WTC11 (cell line): ENCODE measurements at regions not wholly inside any gene's neighbourhood (a gene's known extent, or its start where the extent isn't known, plus 50 kb on each side); places are given as distances from the start of the nearest gene placed in this dataset.

Source experiments
- ETV6 ChIP-seq: sonication (generic); formaldehyde crosslinking; IDR thresholded peaks from 2 replicates; pipeline ENCODE4 v1.8.1; 2022; ENCODE audit warnings: mild to moderate bottlenecking, missing genetic modification reagents
- KAT7 ChIP-seq: sonication (generic); formaldehyde crosslinking; IDR thresholded peaks from 2 replicates; pipeline ENCODE4 v1.8.1; 2023; ENCODE audit warnings: missing genetic modification reagents, mild to moderate bottlenecking, borderline replicate concordance
- SMAD3 ChIP-seq: sonication (generic); formaldehyde crosslinking; IDR thresholded peaks from 2 replicates; pipeline ENCODE4 v1.8.0; 2022; ENCODE audit warnings: missing genetic modification reagents, mild to moderate bottlenecking, borderline replicate concordance
- TEAD4 ChIP-seq: sonication (generic); formaldehyde crosslinking; IDR thresholded peaks from 2 replicates; pipeline ENCODE4 v1.8.0; 2022; ENCODE audit warnings: mild to moderate bottlenecking, missing genetic modification reagents
- ZNF138 ChIP-seq: sonication (generic); formaldehyde crosslinking; conservative IDR thresholded peaks from 2 replicates; pipeline ENCODE4 v1.8.1; 2022; ENCODE audit warnings: mild to moderate bottlenecking, moderate library complexity, missing genetic modification reagents
- ZNF232 ChIP-seq: sonication (generic); formaldehyde crosslinking; IDR thresholded peaks from 2 replicates; pipeline ENCODE4 v1.8.0; 2022; ENCODE audit warnings: mild to moderate bottlenecking, missing genetic modification reagents
- TF ChIP-seq, protein P1 (sequence below): sonication (generic); formaldehyde crosslinking; IDR thresholded peaks from 2 replicates; pipeline ENCODE4 v1.8.0; 2023; ENCODE audit warnings: missing genetic modification reagents
- TF ChIP-seq, protein P2 (sequence below): fragments of 200-600 bp; IDR thresholded peaks from 2 replicates; pipeline ENCODE4 v1.8.0; 2022; ENCODE audit warnings: antibody characterized with exemption
- TF ChIP-seq, protein P3 (sequence below): fragments of 250-450 bp; sonication (Bioruptor Pico); conservative IDR thresholded peaks from 2 replicates; pipeline ENCODE4 v1.9.0; 2021; ENCODE audit warnings: mild to moderate bottlenecking
- TF ChIP-seq, protein P4 (sequence below): sonication (generic); formaldehyde crosslinking; IDR thresholded peaks from 2 replicates; pipeline ENCODE4 v1.8.0; 2022; ENCODE audit warnings: mild to moderate bottlenecking, missing genetic modification reagents
- TF ChIP-seq, protein P5 (sequence below): sonication (generic); formaldehyde crosslinking; IDR thresholded peaks from 2 replicates; pipeline ENCODE4 v1.8.1; 2023; ENCODE audit warnings: mild to moderate bottlenecking, missing genetic modification reagents, borderline replicate concordance
- TF ChIP-seq, protein P6 (sequence below): sonication (generic); formaldehyde crosslinking; IDR thresholded peaks from 2 replicates; pipeline ENCODE4 v1.8.0; 2022; ENCODE audit warnings: missing genetic modification reagents

DNA sequence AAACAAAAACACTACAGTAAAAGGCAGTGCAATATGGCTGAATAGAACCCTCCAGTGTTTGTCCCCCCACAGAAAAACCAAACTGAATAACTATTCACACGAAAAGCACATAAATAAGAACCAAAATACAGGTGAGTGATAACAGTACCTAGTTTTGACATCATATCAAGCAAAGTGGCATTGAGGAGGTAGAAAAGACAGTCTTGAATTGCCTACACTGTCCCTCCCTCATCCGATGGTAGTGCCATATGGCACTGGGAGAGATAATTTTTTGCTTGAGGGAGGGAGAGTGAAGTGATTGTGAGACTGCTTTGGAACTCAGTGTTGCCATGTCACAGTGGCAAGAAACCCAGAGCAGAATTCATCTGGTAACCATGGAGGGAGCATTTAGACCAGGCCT lies 99.2 kb downstream of the GPR174 start:
- TF ChIP-seq, protein P1, sequence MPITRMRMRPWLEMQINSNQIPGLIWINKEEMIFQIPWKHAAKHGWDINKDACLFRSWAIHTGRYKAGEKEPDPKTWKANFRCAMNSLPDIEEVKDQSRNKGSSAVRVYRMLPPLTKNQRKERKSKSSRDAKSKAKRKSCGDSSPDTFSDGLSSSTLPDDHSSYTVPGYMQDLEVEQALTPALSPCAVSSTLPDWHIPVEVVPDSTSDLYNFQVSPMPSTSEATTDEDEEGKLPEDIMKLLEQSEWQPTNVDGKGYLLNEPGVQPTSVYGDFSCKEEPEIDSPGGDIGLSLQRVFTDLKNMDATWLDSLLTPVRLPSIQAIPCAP (CRISPR knock-in tag), result no peak
- TF ChIP-seq, protein P2, sequence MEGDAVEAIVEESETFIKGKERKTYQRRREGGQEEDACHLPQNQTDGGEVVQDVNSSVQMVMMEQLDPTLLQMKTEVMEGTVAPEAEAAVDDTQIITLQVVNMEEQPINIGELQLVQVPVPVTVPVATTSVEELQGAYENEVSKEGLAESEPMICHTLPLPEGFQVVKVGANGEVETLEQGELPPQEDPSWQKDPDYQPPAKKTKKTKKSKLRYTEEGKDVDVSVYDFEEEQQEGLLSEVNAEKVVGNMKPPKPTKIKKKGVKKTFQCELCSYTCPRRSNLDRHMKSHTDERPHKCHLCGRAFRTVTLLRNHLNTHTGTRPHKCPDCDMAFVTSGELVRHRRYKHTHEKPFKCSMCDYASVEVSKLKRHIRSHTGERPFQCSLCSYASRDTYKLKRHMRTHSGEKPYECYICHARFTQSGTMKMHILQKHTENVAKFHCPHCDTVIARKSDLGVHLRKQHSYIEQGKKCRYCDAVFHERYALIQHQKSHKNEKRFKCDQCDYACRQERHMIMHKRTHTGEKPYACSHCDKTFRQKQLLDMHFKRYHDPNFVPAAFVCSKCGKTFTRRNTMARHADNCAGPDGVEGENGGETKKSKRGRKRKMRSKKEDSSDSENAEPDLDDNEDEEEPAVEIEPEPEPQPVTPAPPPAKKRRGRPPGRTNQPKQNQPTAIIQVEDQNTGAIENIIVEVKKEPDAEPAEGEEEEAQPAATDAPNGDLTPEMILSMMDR, result no peak
- TF ChIP-seq TEAD4 (CRISPR knock-in tag), result no peak
- no peak for TF ChIP-seq KAT7 (CRISPR knock-in tag)
- no peak for TF ChIP-seq ETV6 (CRISPR knock-in tag)
- TF ChIP-seq, protein P3, sequence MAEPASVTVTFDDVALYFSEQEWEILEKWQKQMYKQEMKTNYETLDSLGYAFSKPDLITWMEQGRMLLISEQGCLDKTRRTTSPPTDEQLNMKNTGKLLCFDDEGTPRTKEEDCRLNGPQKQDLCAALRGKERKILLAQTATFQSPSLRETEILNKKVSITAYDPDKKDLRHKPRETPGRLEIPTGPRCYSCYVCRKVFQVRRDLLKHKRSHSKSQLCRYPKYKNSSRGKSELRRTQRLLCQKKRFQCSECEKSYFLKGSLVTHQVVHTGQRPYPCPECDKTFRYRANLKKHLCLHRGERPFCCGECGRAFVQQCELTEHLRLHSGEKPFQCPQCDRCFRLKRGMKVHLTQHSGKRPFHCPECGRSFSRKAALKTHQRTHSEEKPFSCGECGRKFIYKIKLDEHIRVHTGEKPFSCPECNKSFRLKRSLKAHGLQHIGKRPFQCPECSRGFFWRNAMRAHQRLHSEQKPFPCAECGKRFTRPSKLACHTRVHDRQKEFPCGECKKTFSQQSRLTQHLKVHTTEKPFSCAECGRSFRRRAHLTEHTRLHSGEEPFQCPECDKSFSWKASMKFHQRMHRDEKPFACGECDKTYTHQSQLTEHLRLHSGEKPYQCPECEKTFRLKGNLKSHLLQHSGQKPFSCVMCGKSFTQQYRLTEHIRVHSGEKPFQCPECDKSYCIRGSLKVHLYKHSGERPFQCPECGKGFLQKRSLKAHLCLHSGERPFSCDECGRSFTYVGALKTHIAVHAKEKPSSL (CRISPR knock-in tag), result no peak
- TF ChIP-seq, protein P4, sequence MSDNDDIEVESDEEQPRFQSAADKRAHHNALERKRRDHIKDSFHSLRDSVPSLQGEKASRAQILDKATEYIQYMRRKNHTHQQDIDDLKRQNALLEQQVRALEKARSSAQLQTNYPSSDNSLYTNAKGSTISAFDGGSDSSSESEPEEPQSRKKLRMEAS (CRISPR knock-in tag), result no peak
- TF ChIP-seq ZNF138 (CRISPR knock-in tag), result no peak
- no peak for TF ChIP-seq ZNF232 (CRISPR knock-in tag)
- TF ChIP-seq, protein P5, sequence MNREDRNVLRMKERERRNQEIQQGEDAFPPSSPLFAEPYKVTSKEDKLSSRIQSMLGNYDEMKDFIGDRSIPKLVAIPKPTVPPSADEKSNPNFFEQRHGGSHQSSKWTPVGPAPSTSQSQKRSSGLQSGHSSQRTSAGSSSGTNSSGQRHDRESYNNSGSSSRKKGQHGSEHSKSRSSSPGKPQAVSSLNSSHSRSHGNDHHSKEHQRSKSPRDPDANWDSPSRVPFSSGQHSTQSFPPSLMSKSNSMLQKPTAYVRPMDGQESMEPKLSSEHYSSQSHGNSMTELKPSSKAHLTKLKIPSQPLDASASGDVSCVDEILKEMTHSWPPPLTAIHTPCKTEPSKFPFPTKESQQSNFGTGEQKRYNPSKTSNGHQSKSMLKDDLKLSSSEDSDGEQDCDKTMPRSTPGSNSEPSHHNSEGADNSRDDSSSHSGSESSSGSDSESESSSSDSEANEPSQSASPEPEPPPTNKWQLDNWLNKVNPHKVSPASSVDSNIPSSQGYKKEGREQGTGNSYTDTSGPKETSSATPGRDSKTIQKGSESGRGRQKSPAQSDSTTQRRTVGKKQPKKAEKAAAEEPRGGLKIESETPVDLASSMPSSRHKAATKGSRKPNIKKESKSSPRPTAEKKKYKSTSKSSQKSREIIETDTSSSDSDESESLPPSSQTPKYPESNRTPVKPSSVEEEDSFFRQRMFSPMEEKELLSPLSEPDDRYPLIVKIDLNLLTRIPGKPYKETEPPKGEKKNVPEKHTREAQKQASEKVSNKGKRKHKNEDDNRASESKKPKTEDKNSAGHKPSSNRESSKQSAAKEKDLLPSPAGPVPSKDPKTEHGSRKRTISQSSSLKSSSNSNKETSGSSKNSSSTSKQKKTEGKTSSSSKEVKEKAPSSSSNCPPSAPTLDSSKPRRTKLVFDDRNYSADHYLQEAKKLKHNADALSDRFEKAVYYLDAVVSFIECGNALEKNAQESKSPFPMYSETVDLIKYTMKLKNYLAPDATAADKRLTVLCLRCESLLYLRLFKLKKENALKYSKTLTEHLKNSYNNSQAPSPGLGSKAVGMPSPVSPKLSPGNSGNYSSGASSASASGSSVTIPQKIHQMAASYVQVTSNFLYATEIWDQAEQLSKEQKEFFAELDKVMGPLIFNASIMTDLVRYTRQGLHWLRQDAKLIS (CRISPR knock-in tag), result no peak
- no peak for TF ChIP-seq SMAD3 (CRISPR knock-in tag)
- TF ChIP-seq, protein P6, sequence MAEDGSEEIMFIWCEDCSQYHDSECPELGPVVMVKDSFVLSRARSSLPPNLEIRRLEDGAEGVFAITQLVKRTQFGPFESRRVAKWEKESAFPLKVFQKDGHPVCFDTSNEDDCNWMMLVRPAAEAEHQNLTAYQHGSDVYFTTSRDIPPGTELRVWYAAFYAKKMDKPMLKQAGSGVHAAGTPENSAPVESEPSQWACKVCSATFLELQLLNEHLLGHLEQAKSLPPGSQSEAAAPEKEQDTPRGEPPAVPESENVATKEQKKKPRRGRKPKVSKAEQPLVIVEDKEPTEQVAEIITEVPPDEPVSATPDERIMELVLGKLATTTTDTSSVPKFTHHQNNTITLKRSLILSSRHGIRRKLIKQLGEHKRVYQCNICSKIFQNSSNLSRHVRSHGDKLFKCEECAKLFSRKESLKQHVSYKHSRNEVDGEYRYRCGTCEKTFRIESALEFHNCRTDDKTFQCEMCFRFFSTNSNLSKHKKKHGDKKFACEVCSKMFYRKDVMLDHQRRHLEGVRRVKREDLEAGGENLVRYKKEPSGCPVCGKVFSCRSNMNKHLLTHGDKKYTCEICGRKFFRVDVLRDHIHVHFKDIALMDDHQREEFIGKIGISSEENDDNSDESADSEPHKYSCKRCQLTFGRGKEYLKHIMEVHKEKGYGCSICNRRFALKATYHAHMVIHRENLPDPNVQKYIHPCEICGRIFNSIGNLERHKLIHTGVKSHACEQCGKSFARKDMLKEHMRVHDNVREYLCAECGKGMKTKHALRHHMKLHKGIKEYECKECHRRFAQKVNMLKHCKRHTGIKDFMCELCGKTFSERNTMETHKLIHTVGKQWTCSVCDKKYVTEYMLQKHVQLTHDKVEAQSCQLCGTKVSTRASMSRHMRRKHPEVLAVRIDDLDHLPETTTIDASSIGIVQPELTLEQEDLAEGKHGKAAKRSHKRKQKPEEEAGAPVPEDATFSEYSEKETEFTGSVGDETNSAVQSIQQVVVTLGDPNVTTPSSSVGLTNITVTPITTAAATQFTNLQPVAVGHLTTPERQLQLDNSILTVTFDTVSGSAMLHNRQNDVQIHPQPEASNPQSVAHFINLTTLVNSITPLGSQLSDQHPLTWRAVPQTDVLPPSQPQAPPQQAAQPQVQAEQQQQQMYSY (CRISPR knock-in tag), result no peak
